ENCODE measurements at regions not wholly inside any gene's neighbourhood (a gene's known extent, or its start where the extent isn't known, plus 50 kb on each side); places are given as distances from the start of the nearest gene placed in this dataset.

- TF ChIP-seq POLR2A (IDR thresholded peaks at IDR 0.05) (no peak), CTCF (IDR thresholded peaks at IDR 0.05) (no peak)
Observed at GRCh38 chr12:83214185-83214584, 527.5 kb downstream of the TMTC2 start.
